Fibroblast of skin of left biceps (primary cell): ENCODE measurements at regions not wholly inside any gene's neighbourhood (a gene's known extent, or its start where the extent isn't known, plus 50 kb on each side); places are given as distances from the start of the nearest gene placed in this dataset.
"Not testable (repeated sequence)": the region's sequence is repeated elsewhere in the genome, so short reads cannot be mapped to it uniquely, and the experiment has no call there.

ENCODE experiments used
- DNase-seq, 2 experiments: peaks; one replicate each; pipeline ENCODE4 v3.0.0-alpha.2; 2013; ENCODE audit warnings: low read depth in 2 of 2

DNA sequence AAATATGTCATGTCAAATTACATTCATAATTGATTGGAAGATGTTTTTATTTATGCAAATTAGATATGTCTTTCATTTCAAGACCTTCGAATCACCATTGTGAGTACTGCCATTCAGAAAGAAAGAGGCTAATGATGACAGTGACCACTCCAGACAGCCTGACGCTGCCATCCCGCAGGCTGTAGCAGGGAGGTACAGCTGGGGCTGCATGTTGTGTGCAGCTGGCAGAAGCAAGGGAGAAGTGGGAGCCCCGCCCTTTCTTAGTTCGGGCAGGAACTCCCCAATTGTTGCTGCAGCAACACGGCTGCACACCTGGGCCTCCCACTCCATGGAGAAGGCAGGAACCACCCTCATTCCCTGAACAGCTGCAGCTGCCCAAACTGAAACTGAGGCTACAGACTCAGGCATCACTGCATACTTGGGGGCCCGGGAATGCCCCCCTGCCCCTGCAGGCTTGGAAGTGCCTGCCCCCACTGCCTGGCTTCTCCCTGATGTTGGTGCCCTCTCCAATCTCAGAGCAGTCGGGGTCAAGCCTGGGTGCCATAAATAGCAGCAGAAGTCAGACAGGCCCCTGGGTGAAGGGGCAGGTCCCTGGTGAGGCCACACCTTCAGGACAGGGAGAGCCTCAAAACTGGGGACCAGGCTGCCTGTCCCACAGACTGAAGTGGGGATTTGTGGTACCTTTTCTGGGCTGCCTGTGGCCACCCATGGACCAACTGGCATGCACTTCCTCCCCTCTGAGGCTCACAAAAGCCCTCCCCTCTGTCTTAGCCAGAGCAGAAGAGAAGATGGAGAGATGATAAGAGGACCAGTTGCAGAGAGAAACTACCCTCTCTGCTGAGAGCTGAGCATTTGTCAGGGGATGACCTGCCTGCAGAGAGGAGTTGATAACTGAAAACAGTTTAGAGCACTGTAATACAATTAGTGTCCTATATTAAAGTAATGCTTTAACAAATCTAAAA, 964.6 kb downstream of the SI start:
- DNase-seq, result no peak

DNA sequence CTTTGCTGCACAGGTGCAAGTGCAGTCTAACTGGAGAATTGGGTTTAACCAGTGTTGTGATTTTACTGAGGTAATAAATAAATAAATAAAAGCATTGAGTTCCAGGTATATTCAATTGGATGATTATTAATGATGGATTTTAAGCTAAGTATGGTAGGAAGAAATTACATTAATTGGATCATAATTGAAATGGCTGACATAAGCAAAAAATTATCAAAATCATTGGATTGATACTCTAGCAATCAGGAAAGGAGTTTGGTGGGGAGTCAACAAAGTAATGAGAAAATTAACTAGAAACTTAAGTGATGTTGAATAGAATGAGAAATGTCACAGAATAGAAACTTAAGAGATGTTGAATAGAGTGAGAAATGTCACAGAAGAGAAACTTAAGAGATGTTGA, 981.9 kb downstream of the SI start:
- DNase-seq, result no peak

DNA sequence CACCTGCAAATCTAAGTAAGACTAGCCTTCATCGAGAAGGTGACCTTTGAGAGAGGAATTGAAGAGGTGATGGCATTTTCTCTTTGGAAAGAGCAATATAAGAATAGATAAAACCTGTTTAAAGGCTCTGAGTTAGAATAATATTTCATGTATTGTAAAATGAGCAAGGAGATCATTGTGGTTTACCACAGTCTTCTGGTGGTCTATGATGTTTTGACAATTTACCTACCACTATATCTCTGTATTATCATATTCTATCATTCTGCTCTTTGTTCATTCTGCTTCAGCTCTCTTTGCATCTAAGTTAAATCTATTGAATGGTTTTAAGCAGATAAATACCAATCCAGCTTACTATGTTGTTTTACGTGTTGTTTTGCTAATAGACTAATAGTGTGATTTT, 982.3 kb downstream of the SI start:
- DNase-seq, result no peak

GRCh38 chr3:164095279-164095678, 983.0 kb downstream of the SI start:
- no peak for DNase-seq

DNA sequence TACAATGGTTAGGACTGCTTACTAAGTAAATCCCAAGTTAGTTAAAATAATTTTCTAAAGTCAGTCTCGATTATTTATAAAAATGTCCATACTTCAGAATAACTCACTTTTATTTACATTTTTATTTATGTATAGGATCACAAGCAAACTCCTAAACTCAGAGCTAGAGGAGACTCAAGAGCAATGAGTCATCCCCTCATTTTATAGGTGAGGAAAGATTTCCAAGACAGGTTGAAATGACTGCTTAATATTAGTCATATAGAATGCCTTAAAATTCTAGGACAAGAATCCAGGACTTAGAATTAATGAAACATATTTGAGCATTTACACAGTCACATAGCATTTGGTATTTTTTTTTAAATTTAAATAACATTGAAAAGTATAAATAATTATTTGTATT, 983.8 kb downstream of the SI start:
- DNase-seq, result no peak

GRCh38 chr3:164080208-164080607, 998.1 kb downstream of the SI start:
- DNase-seq, result no peak

DNA sequence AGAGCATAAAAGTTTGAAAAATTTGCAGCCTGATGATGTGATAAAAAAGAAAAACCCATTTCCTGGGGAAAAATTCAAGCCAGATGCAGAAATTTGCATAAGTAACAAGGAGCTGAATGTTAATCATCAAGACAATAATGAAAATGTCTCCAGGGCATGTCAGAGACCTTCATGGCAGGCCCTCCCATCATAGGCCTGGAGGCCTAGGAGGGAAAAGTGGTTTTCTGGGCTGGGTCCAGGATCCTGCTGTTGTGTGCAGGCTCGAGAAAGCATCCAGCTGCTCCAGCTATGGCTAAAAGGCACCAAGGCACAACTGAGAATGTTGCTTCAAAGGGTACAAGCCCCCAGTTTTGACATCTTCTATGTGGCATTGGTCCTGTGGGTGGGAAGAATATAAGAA, 1014.0 kb downstream of the SI start:
- no peak for DNase-seq

DNA sequence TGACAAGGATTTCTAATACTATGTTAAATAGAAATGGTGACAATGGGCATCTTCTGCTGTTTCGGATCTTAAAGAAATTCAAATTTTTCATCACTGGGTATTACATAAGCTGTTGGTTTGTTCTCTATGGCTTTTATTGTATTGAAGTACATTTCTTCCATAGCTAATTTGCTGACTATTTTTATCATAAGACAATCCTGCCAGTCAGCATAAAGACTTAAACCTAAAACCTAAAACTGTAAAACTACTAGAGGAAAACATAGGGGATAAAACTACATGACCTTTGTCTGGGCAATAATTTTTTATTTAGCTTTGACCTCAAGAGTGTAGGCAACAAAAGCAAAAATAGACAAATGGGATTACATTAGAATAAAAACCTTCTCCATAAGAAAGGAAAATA, 1017.4 kb downstream of the SI start:
- no peak for DNase-seq

- no peak for DNase-seq
Measured at GRCh38 chr3:164049847-164050246, 1028.4 kb downstream of the SI start.

GRCh38 chr3:164048451-164048850, 1029.8 kb downstream of the SI start:
- DNase-seq, result no peak

DNA sequence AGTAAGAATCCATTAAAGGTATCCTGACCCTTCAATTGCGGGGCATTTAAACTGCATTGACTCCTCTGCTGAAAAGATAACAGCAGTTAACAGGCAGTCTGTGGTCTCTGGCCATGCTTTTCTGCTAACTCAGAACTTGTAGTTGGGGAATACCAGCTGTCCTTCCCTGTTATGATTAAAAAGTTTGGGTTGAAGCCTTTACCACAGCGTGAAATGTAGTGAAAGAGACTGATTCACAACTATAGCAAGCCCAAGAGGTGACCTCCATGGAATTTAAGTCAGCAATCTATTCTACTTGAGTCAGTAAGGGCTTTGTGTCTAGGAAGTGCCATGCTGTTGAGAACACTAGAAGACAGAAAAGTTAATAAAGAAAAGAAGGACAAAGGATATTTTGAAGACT, 1037.3 kb downstream of the SI start:
- DNase-seq, result no peak

DNA sequence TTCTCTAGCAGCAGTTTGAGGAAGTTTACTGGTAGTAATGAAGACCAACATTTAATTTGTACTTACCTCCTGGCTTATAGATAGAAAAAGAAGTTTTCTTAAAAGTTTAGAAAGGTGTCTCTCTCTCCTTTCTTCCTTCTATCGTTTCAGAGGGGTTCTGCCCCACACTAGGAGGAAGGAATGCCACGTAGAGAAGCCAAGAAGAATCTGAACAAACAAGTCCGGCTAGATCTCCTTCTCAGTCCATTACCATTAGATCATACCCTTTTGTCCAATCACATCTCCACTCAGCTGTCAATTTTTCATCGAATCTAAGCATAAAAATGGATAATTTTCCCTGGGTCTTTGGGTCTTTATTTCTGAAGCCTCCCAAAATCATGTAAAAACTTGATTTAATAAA, 1048.1 kb downstream of the SI start:
- DNase-seq, result no peak

DNA sequence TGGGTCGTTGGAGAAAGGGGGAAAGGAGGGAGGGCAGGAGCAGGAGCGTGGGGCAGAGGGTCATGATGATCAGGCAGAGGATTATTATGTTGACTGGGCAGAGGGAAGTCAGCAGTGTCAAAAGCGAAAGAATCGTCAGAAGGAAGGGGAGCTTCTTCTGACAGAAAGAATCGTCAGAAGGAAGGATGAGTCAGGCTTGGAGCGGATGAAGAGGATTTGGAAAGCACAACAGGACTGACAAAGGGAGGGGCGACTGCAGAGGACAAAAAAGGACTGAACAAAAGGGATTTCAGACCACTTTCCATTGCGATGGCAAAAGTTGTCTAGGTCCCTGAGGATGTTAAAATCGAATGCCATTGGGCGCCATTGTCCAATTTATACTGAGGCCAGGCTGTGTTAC, 1053.5 kb downstream of the SI start:
- DNase-seq, result no peak

DNA sequence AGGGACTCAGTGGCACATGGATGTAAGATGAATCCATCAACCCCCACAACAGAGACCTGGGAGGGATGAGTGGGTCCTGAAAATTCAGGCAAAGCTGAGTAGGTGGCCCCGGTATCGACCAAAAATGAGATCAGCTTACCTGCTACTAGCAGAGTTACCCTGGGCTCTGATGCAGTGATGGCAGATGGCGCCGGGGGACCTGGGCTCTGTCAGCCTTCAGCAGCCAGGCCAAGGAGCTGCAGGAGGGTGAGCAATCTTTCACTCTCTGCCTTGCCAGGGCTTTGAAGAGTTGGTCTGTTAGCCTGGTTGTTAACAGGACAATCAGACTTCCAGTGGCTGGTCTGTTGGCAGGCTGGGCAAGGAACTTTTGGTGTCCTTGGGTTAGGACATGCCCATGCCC, 1054.8 kb downstream of the SI start:
- DNase-seq, result no peak

DNA sequence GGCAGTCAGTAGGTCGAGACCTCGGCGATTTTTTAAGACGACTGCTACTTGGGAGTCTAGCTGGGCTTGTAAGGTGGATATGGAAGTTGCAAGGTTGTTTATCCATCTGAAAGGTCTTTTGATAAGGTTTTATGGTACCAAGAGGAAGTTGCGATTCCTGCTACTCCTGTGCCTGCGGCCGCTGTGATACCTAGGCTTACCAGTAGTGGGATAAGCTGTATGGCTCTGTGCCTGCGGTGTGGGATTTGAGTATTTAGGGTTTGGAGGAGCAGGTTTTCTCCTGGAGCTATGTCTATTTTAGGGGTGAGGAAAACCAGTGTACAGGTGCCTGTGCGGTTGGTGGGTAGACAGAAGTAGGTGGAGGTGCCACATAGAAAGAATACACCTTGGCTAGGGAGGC, 1059.8 kb downstream of the SI start:
- DNase-seq, result no peak

DNA sequence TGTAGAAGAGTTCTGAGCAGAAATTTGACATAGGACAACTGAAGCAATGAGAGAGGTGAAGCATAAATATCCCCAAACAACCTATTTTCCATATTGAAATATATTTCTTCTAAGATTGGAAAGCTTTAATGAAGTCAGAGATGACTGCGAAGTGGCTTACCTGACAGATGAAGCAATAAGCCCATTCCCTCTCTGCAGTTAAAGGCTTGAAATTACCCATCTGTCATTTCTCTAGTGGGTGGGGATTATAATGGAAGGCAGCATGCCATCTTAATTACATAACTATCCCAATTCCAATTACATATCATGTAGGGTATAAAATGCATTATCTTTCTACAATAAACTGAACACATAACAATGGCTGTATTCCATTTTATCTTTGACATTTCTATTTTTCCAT, 1070.5 kb downstream of the SI start:
- DNase-seq, result no peak

- DNase-seq, result no peak
Measured at GRCh38 chr3:164004205-164004604, 1074.1 kb downstream of the SI start.

DNA sequence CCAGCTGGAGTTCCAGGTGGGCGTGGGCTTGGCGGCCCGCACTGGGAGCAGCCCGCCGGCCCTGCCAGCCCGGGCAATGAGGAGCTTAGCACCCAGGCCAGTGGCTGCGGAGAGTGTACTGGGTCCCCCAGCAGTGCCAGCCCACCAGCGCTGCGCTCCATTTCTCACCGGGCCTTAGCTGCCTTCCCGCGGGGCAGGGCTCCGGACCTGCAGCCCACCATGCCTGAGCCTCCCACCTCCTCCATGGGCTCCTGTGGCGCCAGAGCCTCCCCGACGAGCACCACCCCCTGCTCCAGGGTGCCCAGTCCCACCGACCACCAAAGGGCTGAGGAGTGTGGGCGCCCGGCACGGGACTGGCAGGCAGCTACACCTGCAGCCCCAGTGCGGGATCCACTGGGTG, 1075.3 kb downstream of the SI start:
- DNase-seq, result not testable (repeated sequence)

DNA sequence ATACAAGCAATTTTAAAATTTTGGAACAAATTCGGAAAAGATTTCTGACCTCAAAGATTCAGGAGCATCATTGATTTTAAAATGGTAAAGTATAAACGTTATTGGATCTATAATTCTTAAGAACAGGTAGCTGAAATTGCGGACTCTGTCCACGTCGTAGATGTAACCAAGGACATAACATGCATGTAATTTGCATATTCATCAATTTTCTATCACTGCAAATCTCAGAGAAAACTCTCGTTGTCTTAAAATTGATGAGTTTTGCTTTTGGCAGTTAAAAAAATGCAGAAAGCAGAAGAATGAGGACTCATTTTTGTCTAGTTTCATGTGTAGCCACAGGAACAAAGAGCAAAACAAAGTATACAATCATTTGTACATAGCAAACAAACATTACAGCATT, 1094.4 kb downstream of the SI start:
- DNase-seq, result no peak

- no peak for DNase-seq
Measured at GRCh38 chr3:163971861-163972260, 1106.4 kb downstream of the SI start.

DNA sequence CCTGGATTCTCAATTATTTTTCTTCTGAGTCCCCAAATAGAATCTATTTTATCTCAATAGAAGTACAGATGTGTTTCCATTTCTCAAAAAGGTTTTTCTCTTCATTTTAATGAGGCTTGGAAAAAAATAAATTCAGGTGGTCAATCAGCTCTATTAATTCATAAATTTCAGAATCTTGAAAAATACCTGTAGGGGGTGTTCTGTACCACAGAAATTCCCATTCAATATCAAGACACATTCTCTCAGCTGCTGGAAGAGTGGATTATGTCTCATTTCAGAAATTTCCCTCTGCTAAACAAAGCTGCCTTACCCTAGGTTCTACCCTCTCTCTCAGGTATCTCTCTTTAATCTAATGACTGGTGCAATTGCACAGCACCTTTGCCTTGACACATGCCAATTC, 1121.2 kb downstream of the SI start:
- DNase-seq, result no peak

- no peak for DNase-seq
Measured at GRCh38 chr3:163953526-163953925, 1124.8 kb downstream of the SI start.

DNA sequence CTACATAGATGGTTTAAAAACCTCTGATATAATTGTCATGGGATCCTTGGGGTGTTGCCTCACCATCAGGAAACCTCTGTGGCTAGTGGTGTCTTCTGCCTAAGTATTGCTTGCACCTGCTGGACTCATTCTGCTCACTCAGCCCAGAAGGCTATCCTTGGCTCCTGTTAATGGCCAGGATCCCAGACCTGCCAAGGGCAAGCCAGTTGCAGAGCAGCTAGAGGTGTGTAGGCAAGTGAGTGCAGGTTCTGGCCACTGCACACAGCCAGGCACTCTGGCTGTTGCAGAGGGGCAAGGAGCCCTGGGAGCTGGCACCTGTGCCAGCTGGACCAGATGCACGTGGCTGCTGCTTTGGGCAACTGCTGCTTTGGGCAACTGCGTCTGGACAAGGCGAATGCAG, 1125.8 kb downstream of the SI start:
- DNase-seq, result no peak
